MM.1S (cell line): ENCODE measurements at regions not wholly inside any gene's neighbourhood (a gene's known extent, or its start where the extent isn't known, plus 50 kb on each side); places are given as distances from the start of the nearest gene placed in this dataset.

Source experiments
- EZH2 ChIP-seq: fragments of 300-600 bp; sonication (generic); optimal IDR thresholded peaks from 2 replicates; pipeline ENCODE3; 2017; ENCODE audit warnings: low read depth, mild to moderate bottlenecking, antibody characterized with exemption, low read length, mixed read lengths
- TF ChIP-seq, protein P1 (sequence below): fragments of 300-600 bp; sonication (generic); IDR thresholded peaks from 2 replicates; pipeline ENCODE4 v1.5.1; 2016; ENCODE audit warnings: antibody characterized with exemption, low read length, mixed read lengths

DNA sequence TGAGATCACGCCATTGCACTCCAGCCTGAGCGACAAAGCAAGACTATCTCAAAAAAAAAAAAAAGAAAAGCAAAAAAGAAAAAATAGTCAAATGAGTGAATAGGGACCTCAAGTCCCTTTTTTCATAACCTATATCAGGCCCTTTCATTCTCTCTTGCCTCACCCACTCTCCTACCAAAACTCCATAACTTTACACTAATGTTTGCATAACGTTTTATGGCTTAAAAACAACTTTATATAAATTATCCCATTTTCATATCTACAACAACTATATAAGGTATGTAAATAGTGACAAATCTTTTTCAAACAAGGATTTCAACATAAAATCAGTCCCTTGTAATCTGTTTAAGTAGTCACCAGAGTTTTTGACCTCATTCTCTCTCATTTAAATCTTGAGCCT, 56.9 kb upstream of the PIP5K1B start:
- TF ChIP-seq, protein P1, sequence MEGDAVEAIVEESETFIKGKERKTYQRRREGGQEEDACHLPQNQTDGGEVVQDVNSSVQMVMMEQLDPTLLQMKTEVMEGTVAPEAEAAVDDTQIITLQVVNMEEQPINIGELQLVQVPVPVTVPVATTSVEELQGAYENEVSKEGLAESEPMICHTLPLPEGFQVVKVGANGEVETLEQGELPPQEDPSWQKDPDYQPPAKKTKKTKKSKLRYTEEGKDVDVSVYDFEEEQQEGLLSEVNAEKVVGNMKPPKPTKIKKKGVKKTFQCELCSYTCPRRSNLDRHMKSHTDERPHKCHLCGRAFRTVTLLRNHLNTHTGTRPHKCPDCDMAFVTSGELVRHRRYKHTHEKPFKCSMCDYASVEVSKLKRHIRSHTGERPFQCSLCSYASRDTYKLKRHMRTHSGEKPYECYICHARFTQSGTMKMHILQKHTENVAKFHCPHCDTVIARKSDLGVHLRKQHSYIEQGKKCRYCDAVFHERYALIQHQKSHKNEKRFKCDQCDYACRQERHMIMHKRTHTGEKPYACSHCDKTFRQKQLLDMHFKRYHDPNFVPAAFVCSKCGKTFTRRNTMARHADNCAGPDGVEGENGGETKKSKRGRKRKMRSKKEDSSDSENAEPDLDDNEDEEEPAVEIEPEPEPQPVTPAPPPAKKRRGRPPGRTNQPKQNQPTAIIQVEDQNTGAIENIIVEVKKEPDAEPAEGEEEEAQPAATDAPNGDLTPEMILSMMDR: no peak
- TF ChIP-seq EZH2: no peak
